Activated CD8-positive, alpha-beta memory T cell treated with anti-CD3 and anti-CD28 coated beads, Interleukin-2, amount 50 U/mL, for 4 hours (primary cell): ENCODE measurements at regions not wholly inside any gene's neighbourhood (a gene's known extent, or its start where the extent isn't known, plus 50 kb on each side); places are given as distances from the start of the nearest gene placed in this dataset.

ENCODE experiments used
- DNase-seq: peaks from one replicate; pipeline ENCODE4 v3.0.0-alpha.2; 2020

DNA sequence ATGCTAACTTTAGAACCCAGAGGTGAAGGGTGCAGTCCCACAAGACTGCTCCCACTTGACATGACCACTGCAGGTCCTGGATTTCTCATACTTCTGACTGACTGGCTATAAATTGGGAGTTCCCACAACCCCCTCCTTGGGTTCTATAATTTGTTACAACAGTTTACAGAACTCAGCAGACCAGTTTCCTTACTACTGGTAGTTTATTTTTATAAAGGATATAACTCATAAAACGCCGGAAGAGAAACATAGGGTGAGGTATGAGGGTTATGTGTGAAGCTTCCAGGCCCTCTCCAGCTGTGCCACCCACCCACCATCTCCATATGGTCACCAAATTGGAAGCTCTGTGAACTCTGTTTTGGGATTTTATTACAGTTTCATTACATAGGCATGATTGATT is 839.6 kb downstream of the TSN start:
- DNase-seq: no peak

- no peak for DNase-seq
These were observed 841.1 kb downstream of the TSN start for GRCh38 chr2:122596598-122596997.

DNA sequence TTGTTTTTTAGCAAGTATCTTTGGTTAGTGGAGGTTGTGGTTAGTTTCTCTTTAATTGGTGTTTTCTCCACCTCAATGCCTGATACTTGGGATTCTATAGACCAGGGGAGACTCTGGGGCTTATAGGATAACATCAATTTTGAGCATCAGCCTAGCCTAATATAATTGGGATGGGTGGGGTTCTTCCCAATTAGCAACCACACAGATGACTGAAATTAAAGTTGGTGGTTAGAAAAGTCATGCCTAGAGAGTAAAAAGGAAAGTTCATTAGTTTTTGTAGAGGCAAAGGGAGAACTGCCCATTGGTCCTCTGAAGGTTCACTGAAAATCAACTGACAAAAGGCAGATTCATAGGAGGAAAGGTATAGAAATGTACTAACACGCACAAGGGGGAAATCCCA is 843.3 kb downstream of the TSN start:
- DNase-seq: no peak

GRCh38 chr2:122610948-122611609 is 855.6 kb downstream of the TSN start:
- no peak for DNase-seq

DNA sequence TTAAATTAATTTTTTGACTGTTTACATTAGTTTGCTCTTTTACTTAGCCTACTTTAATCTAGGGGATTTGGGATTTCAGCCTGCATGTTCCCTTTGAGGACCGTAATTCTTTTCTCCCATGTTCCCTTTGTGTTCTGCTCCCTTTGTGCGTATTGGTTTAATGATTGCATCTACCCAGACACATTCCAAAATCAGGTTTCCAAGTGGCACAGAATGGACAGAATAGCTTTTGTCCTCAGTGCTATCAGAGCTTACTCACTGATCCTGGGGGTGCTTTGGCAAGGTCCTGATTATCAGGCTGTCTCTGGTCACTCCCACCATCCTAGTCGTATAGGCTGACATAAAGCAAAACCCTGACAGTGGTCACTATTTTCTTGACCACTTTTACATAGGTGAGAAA is 867.5 kb downstream of the TSN start:
- no peak for DNase-seq

DNA sequence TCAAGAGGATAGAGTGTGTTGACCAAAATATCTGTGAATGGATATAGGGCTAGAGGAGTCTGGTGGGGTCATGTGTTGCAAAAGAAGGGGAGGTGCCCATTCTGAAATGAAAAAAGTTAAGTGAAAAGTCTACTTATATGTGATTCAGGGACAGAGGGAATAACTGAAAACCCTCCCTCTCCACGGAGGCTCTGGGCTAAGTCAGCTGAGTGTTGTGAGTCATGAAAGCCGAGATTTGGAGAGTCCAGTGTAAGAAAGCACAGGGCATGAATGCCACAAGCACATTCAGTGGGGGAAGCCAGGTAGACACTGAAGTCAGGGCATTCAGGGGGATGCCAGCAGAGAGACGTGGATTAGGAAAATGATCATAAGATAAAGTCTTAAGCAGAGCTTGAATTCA is 871.9 kb downstream of the TSN start:
- no peak for DNase-seq

DNA sequence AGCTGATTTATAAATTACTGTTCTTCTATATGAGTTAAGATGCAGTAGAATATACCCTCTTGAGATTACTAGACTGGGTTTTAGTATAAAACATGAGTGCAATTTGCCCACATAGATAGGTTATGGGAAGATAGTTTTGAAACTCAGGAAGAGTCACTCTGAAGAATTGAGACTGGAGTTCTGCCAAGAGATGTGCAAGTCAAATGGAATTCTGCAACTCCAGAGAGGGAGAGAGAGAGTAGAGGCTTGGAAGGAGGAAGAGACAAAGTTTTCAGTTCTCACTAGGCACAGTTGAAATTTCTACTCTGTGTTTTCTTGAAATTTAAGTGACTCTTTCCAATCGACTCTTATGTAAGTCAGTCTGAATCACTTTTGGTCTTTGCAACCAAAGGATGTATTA is 878.8 kb downstream of the TSN start:
- DNase-seq: no peak

DNA sequence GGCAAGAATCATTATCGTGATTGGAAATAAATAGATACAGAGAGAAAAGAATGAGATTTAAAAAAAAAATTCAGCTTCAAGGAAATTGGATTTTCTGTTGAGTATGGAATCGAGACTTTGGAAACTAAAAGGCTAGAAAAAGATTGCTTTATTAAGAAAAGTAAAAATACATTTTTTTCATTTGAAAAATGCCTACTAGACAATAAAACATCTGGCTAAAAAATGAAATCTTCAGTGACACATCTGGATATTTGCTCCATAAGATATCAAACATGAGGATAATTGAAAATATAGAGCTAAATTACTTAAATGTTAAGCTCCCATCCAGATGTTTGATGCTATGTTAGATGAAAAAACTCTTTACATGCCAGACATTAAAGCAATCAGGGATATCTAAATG is 879.5 kb downstream of the TSN start:
- DNase-seq: no peak

DNA sequence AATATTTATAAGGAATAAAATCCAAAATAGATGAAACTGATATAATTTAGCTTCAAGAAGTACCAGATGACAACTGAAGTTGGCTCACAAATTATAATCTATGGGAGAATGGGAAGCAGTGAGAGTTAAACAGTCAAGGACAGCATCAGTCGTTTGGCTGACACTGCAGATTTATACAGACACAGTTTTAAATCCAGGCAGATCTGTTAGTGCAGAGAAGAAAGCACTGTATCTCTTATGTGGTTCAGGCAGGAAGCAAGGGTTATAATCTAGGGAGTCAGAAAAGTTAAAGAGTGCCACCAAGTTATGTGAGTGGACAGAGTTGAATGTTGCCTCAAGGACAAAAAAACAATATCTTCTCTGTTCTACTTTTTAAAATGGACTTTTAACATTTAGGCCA is 880.2 kb downstream of the TSN start:
- DNase-seq: no peak

- no peak for DNase-seq
These were observed 880.6 kb downstream of the TSN start for GRCh38 chr2:122636097-122636496.

GRCh38 chr2:122639176-122639575 is 883.7 kb downstream of the TSN start:
- DNase-seq: no peak

DNA sequence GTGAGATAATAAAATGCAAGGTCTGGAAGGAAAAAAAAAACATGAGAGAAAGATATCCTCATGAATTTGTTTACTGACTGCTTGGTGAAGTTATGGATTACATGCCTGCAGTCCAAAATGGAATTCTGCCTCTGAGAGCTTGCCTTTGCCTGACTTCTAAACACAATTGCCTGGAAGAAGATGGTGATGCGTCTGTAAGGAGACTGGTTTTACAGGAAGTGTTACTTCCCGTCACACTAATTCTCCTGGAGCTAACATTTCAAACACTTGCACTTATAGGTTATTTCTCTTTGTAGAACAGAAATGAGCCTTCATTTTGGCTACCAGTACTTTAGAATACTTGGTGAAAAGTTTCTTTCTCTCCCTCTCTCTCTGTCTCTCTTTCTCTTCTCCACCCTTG is 884.3 kb downstream of the TSN start:
- DNase-seq: no peak

- no peak for DNase-seq
These were observed 888.4 kb downstream of the TSN start for GRCh38 chr2:122643725-122644329.

GRCh38 chr2:122651236-122651635 is 895.8 kb downstream of the TSN start:
- DNase-seq: no peak

GRCh38 chr2:122651780-122652179 is 896.3 kb downstream of the TSN start:
- no peak for DNase-seq

DNA sequence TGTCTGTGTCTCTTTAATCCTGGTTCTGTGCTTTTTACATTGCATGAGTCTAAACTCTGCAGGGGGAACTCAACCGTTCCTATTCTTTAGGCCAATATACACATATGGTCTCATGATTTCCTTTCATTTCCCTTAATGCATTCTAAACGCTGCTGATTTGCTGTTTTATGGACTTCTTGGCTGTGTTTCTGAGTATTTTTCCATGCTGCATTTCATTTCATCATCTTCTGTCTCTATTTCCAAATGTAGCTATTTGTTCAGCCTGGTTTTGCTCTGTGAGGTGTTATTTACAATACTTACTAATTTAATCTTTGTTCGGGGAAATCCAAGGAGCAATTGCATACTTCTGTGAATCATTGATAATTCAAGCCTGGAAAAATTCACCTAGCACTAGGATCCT is 897.2 kb downstream of the TSN start:
- no peak for DNase-seq

GRCh38 chr2:122656403-122656802 is 901.0 kb downstream of the TSN start:
- no peak for DNase-seq

GRCh38 chr2:122660786-122661634 is 905.6 kb downstream of the TSN start:
- no peak for DNase-seq

DNA sequence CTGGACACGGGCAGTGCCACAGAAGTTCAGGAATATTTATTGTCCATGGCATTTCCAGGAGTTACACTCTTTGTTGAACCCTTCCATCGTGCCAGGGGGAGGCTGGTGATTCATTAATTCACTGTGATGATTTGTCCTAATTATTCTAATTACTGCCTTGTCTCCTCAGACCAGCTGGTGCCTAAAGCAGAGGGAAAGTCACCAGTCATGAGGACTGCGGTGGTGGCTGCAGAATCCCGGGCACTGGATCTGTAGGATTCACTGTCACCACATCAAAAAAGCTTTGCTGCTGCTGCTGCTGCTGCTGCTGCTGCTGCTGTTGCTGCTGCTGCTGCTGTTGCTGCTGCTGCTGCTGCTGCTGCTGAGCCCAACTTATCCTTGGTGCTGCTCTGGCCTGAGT is 908.2 kb downstream of the TSN start:
- DNase-seq: no peak

GRCh38 chr2:122669627-122670026 is 914.2 kb downstream of the TSN start:
- DNase-seq: no peak

GRCh38 chr2:122670897-122671296 is 915.4 kb downstream of the TSN start:
- no peak for DNase-seq

GRCh38 chr2:122680662-122681061 is 925.2 kb downstream of the TSN start:
- DNase-seq: no peak

- DNase-seq: no peak
These were observed 926.2 kb downstream of the TSN start for GRCh38 chr2:122681626-122682025.

GRCh38 chr2:122682356-122682755 is 926.9 kb downstream of the TSN start:
- no peak for DNase-seq
